SK-N-SH (cell line): ENCODE measurements at regions not wholly inside any gene's neighbourhood (a gene's known extent, or its start where the extent isn't known, plus 50 kb on each side); places are given as distances from the start of the nearest gene placed in this dataset.

ENCODE experiments used
- CTCF ChIA-PET: fragments of 300-600, 350-600 bp; formaldehyde crosslinking; extraction: SDS; loops from one replicate; lab custom pipeline; 2021; lab: Yijun Ruan, JAX
- POLR2A ChIA-PET: fragments of 350-600 bp; sonication (Branson Sonifier 250); formaldehyde crosslinking; extraction: SDS; loops from one replicate; lab custom pipeline; 2020; ENCODE audit warnings: antibody characterized with exemption, inconsistent platforms; lab: Yijun Ruan, JAX
- DNase-seq: peaks from one replicate; pipeline ENCODE4 v3.0.0; 2012
- H2AFZ ChIP-seq: fragments of 200-600 bp; sonication (generic); 2 replicates; pipeline ENCODE4 v1.8.1; 2016; ENCODE audit warnings: antibody characterized with exemption, mild to moderate bottlenecking, low read depth
- H3F3A ChIP-seq: fragments of 200-600 bp; sonication (generic); replicated peaks from 2 replicates; pipeline ENCODE3; 2016; ENCODE audit warnings: antibody characterized with exemption, mild to moderate bottlenecking; ENCODE audit not compliant: insufficient read depth
- H3K27ac ChIP-seq, 2 experiments: fragments of 200-500 bp in 1 of 2; fragments of 200-600 bp in 1 of 2; sonication (Bioruptor generic) in 1 of 2; sonication (generic), shearing (Covaris generic) in 1 of 2; 2 replicates each; pipeline versions ENCODE4 v1.5.1 to v1.6.1; 2014 to 2016; ENCODE audit warnings: low read depth in 2 of 2, inconsistent platforms in 1 of 2, low read length in 1 of 2, mild to moderate bottlenecking in 1 of 2, mixed read lengths in 1 of 2
- H3K27me3 ChIP-seq: fragments of 200-600 bp; sonication (generic), shearing (Covaris generic); 2 replicates; pipeline ENCODE4 v1.6.1; 2016; ENCODE audit warnings: mixed run types; ENCODE audit not compliant: insufficient read depth
- H3K36me3 ChIP-seq, 2 experiments: fragments of 200-500 bp in 1 of 2; fragments of 200-600 bp in 1 of 2; sonication (Bioruptor generic) in 1 of 2; sonication (generic) in 1 of 2; replicated peaks in 1 of 2; 2 replicates each; pipeline versions ENCODE3 to v1.5.1; 2014 to 2016; ENCODE audit warnings: low read length in 1 of 2, mild to moderate bottlenecking in 1 of 2; ENCODE audit not compliant: insufficient read depth in 2 of 2, control insufficient read depth in 1 of 2
- H3K4me1 ChIP-seq, 2 experiments: fragments of 200-500 bp in 1 of 2; fragments of 200-600 bp in 1 of 2; sonication (Bioruptor generic) in 1 of 2; sonication (generic), shearing (Covaris generic) in 1 of 2; 2 replicates each; pipeline versions ENCODE4 v1.5.1 to v1.6.1; 2014 to 2016; ENCODE audit warnings: low read depth in 1 of 2, low read length in 1 of 2, mixed run types in 1 of 2; ENCODE audit not compliant: insufficient read depth in 2 of 2, control insufficient read depth in 1 of 2
- H3K4me2 ChIP-seq: fragments of 200-600 bp; sonication (generic), shearing (Covaris generic); 2 replicates; pipeline ENCODE4 v1.6.1; 2017; ENCODE audit warnings: mixed run types
- H3K4me3 ChIP-seq, 2 experiments: fragments of 200-500 bp in 1 of 2; fragments of 200-600 bp in 1 of 2; sonication (Bioruptor generic) in 1 of 2; sonication (generic), shearing (Covaris generic) in 1 of 2; 2 replicates each; pipeline versions ENCODE4 v1.5.1 to v1.8.1; 2014 to 2016; ENCODE audit warnings: low read depth in 2 of 2, inconsistent platforms in 1 of 2, low read length in 1 of 2, mild to moderate bottlenecking in 1 of 2, mixed read lengths in 1 of 2, moderate library complexity in 1 of 2
- H3K79me2 ChIP-seq: fragments of 200-600 bp; sonication (generic); 2 replicates; pipeline ENCODE4 v1.8.1; 2017; ENCODE audit warnings: mild to moderate bottlenecking; ENCODE audit not compliant: insufficient read depth
- H3K9ac ChIP-seq: fragments of 200-600 bp; sonication (generic); 2 replicates; pipeline ENCODE4 v1.6.1; 2017; ENCODE audit warnings: mixed run types
- H3K9me2 ChIP-seq: fragments of 200-600 bp; sonication (generic); 2 replicates; pipeline ENCODE4 v1.6.1; 2017; ENCODE audit warnings: mixed run types
- H3K9me3 ChIP-seq: fragments of 200-600 bp; sonication (generic); 2 replicates; pipeline ENCODE4 v1.6.1; 2017; ENCODE audit warnings: mixed run types, mild to moderate bottlenecking, moderate library complexity
- H4K20me1 ChIP-seq: fragments of 200-600 bp; sonication (generic); 2 replicates; pipeline ENCODE4 v1.6.1; 2017; ENCODE audit warnings: mild to moderate bottlenecking, mixed run types; ENCODE audit not compliant: insufficient read depth
- EZH2phosphoT487 ChIP-seq: fragments of 200-600 bp; sonication (generic); IDR thresholded peaks from 2 replicates; pipeline ENCODE4 v1.6.1; 2017; ENCODE audit warnings: low read depth, mixed run types, mild to moderate bottlenecking, antibody characterized with exemption, moderate library complexity, borderline replicate concordance
- FOXM1 ChIP-seq: IDR thresholded peaks from 2 replicates; pipeline ENCODE4 v1.4.0; 2012; ENCODE audit warnings: low read depth, mild to moderate bottlenecking
- JUND ChIP-seq: IDR thresholded peaks from 2 replicates; pipeline ENCODE4 v1.4.0; 2012
- NFIC ChIP-seq: IDR thresholded peaks from 2 replicates; pipeline ENCODE4 v1.4.0; 2012; ENCODE audit warnings: borderline replicate concordance
- POLR2AphosphoS5 ChIP-seq: IDR thresholded peaks from 2 replicates; pipeline ENCODE4 v1.6.1; 2012; ENCODE audit warnings: low read depth, low read length
- RAD21 ChIP-seq: IDR thresholded peaks from 2 replicates; pipeline ENCODE4 v1.6.1; 2012; ENCODE audit warnings: mild to moderate bottlenecking, low read length
- RFX5 ChIP-seq: IDR thresholded peaks from 2 replicates; pipeline ENCODE4 v1.6.1; 2012; ENCODE audit warnings: mild to moderate bottlenecking, improper control_type of control experiment, low read length
- RXRA ChIP-seq: IDR thresholded peaks from 2 replicates; pipeline ENCODE4 v1.4.0; 2012; ENCODE audit warnings: low read depth, mild to moderate bottlenecking, borderline replicate concordance
- SIN3A ChIP-seq: IDR thresholded peaks from 2 replicates; pipeline ENCODE4 v1.6.1; 2012; ENCODE audit warnings: low read depth, mild to moderate bottlenecking, low read length, moderate library complexity, borderline replicate concordance
- TEAD4 ChIP-seq: IDR thresholded peaks from 2 replicates; pipeline ENCODE4 v1.4.0; 2012; ENCODE audit warnings: mild to moderate bottlenecking, borderline replicate concordance; ENCODE audit not compliant: insufficient read depth
- WGBS: methylation state at CpG from one replicate; pipeline ENCODE4 v1.1.6; 2017; ENCODE audit warnings: low lambda C conversion rate; 5-methylcytosine and 5-hydroxymethylcytosine counted together
- TF ChIP-seq, protein P1 (sequence below): IDR thresholded peaks from 2 replicates; pipeline ENCODE4 v1.4.0; 2012; ENCODE audit warnings: low read depth, borderline replicate concordance
- TF ChIP-seq, protein P2 (sequence below): fragments of 150-350 bp; IDR thresholded peaks from 2 replicates; pipeline ENCODE4 v1.6.1; 2016; ENCODE audit warnings: mild to moderate bottlenecking, low read depth, low read length
- TF ChIP-seq, protein P3 (sequence below): IDR thresholded peaks from 2 replicates; pipeline ENCODE4 v1.4.0; 2012; ENCODE audit warnings: low read depth, borderline replicate concordance
- TF ChIP-seq, protein P4 (sequence below): IDR thresholded peaks from 2 replicates; pipeline ENCODE4; 2012
- TF ChIP-seq, protein P5 (sequence below): fragments of 200-600 bp; sonication (generic); IDR thresholded peaks from 2 replicates; pipeline ENCODE4 v1.6.1; 2017; ENCODE audit warnings: antibody characterized with exemption, mild to moderate bottlenecking, moderate library complexity

DNA sequence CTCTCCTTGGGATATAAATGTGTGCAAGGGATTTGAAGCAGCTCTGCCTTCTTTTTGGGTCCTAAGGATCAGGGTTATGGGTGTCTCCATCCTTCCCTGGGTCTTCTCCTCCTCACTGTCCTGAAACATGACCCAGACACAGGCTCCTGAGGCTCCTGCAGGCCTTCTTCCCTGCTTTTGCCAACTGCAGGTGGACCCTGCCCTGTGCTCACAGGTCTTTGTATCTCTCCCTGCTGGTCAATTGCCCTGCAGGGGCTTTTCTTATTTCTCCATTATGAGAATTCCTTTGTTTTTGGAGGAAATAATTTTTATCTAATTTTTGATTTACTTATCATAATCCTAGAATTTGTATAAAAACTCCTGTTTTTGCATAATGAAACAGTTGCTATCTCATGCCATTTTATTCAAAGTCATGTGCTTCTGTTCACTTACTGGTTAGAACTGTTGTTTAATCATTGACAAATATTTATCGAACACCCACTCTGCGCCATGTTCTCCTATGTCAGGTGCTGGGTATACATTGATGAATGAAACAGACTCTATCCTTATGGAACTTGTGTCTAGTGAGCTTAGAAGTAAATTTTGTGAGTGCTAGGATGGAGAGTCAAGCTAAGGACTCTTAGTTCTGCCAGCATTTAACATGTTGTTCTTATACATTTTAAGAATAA, 89.7 kb upstream of the TOP3B start:
- Histone ChIP-seq H3K9me3 (no peaks in the 10 kb centered on the region), H3F3A (no peaks in the 10 kb centered on the region), H3K4me1 (peaks cover 0 to 8% of the 10 kb centered on the region in 2 experiments; a peak in 2 of 4 replicates), H3K9ac (no peak overlapping the region), H3K4me2 (no peak overlapping the region), H3K36me3 (no peaks in the 10 kb centered on the region), H3K4me3 (no peak overlapping the region), H4K20me1 (no peaks in the 10 kb centered on the region), H3K9me2 (no peaks in the 10 kb centered on the region), H3K79me2 (no peaks in the 10 kb centered on the region), H3K27ac (no peak overlapping the region), H2AFZ (no peak overlapping the region), H3K27me3 (peaks cover 8% of the 10 kb centered on the region; the same call in 1 of the 2 replicates)
- CTCF ChIA-PET: interaction anchor here (1.0 to 1.3 kb wide), 2 partner anchors 11 to 38 kb away, joined by 4 to 5 read pairs; no protein-coding TSS in a partner anchor
- no peak for TF ChIP-seq SIN3A
- TF ChIP-seq FOXM1: no peak
- no peak for TF ChIP-seq JUND
- TF ChIP-seq EZH2phosphoT487: no peak
- TF ChIP-seq, protein P1, sequence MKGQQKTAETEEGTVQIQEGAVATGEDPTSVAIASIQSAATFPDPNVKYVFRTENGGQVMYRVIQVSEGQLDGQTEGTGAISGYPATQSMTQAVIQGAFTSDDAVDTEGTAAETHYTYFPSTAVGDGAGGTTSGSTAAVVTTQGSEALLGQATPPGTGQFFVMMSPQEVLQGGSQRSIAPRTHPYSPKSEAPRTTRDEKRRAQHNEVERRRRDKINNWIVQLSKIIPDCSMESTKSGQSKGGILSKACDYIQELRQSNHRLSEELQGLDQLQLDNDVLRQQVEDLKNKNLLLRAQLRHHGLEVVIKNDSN: no peak
- TF ChIP-seq RFX5: no peak
- TF ChIP-seq TEAD4: no peak
- TF ChIP-seq, protein P2, sequence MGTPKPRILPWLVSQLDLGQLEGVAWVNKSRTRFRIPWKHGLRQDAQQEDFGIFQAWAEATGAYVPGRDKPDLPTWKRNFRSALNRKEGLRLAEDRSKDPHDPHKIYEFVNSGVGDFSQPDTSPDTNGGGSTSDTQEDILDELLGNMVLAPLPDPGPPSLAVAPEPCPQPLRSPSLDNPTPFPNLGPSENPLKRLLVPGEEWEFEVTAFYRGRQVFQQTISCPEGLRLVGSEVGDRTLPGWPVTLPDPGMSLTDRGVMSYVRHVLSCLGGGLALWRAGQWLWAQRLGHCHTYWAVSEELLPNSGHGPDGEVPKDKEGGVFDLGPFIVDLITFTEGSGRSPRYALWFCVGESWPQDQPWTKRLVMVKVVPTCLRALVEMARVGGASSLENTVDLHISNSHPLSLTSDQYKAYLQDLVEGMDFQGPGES: no peak
- TF ChIP-seq RAD21: no peak
- no peak for TF ChIP-seq POLR2AphosphoS5
- no peak for DNase-seq
- POLR2A ChIA-PET: no interaction called here
- 81% methylated on average over 2 of the region's 2 CpGs for WGBS

DNA sequence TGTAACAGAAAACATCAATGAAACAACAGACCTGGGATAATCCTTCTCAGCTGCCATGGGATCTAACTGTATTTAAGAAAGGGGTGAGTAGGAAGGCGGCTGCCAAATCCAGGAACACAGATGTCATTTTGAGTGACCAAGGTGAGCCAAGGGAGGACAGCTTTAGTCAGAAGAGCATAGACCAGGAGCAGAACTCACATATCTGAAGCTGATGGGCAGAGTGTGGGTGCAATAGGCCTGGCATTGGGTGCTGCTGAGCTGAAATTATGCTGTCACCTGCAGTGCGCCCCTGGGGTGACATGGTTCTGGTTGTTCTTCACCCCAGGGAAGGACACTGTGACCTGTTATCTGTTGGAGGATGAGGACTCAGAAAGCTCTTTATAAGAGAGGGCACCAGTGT, 88.9 kb upstream of the TOP3B start:
- Histone ChIP-seq H3K36me3 (no peaks in the 10 kb centered on the region), H3K9me2 (no peaks in the 10 kb centered on the region), H3K9me3 (no peaks in the 10 kb centered on the region), H4K20me1 (no peaks in the 10 kb centered on the region), H3K79me2 (no peaks in the 10 kb centered on the region), H3K27me3 (peaks cover 8% of the 10 kb centered on the region; the same call in 1 of the 2 replicates), H3K27ac (no peak overlapping the region), H3K4me3 (no peak overlapping the region), H2AFZ (no peak overlapping the region), H3K4me1 (peaks cover 0 to 3% of the 10 kb centered on the region in 2 experiments; a peak in 2 of 4 replicates), H3K9ac (no peak overlapping the region), H3K4me2 (no peak overlapping the region), H3F3A (no peaks in the 10 kb centered on the region)
- ChIA-PET POLR2A (no interaction called here), CTCF (interaction anchor here (1.0 to 1.3 kb wide), 2 partner anchors 10 to 39 kb away, joined by 4 to 5 read pairs; no protein-coding TSS in a partner anchor)
- WGBS: 44% methylated on average over 1 of the region's 2 CpGs
- DNase-seq: no peak
- no peak for TF ChIP-seq RXRA
- TF ChIP-seq EZH2phosphoT487: no peak
- TF ChIP-seq, protein P3, sequence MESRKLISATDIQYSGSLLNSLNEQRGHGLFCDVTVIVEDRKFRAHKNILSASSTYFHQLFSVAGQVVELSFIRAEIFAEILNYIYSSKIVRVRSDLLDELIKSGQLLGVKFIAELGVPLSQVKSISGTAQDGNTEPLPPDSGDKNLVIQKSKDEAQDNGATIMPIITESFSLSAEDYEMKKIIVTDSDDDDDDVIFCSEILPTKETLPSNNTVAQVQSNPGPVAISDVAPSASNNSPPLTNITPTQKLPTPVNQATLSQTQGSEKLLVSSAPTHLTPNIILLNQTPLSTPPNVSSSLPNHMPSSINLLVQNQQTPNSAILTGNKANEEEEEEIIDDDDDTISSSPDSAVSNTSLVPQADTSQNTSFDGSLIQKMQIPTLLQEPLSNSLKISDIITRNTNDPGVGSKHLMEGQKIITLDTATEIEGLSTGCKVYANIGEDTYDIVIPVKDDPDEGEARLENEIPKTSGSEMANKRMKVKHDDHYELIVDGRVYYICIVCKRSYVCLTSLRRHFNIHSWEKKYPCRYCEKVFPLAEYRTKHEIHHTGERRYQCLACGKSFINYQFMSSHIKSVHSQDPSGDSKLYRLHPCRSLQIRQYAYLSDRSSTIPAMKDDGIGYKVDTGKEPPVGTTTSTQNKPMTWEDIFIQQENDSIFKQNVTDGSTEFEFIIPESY: no peak
- TF ChIP-seq, protein P1: no peak
- TF ChIP-seq, protein P4, sequence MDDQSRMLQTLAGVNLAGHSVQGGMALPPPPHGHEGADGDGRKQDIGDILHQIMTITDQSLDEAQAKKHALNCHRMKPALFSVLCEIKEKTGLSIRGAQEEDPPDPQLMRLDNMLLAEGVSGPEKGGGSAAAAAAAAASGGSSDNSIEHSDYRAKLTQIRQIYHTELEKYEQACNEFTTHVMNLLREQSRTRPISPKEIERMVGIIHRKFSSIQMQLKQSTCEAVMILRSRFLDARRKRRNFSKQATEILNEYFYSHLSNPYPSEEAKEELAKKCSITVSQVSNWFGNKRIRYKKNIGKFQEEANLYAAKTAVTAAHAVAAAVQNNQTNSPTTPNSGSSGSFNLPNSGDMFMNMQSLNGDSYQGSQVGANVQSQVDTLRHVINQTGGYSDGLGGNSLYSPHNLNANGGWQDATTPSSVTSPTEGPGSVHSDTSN: no peak
- TF ChIP-seq, protein P5, sequence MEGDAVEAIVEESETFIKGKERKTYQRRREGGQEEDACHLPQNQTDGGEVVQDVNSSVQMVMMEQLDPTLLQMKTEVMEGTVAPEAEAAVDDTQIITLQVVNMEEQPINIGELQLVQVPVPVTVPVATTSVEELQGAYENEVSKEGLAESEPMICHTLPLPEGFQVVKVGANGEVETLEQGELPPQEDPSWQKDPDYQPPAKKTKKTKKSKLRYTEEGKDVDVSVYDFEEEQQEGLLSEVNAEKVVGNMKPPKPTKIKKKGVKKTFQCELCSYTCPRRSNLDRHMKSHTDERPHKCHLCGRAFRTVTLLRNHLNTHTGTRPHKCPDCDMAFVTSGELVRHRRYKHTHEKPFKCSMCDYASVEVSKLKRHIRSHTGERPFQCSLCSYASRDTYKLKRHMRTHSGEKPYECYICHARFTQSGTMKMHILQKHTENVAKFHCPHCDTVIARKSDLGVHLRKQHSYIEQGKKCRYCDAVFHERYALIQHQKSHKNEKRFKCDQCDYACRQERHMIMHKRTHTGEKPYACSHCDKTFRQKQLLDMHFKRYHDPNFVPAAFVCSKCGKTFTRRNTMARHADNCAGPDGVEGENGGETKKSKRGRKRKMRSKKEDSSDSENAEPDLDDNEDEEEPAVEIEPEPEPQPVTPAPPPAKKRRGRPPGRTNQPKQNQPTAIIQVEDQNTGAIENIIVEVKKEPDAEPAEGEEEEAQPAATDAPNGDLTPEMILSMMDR: no peak
- no peak for TF ChIP-seq JUND
- no peak for TF ChIP-seq NFIC
- no peak for TF ChIP-seq POLR2AphosphoS5
